H1 (cell line): ENCODE measurements at regions not wholly inside any gene's neighbourhood (a gene's known extent, or its start where the extent isn't known, plus 50 kb on each side); places are given as distances from the start of the nearest gene placed in this dataset.

ENCODE experiments used
- BRCA1 ChIP-seq: IDR thresholded peaks from 2 replicates; pipeline ENCODE4 v1.6.1; 2012; ENCODE audit warnings: low read depth, low read length, improper control_type of control experiment
- CBX8 ChIP-seq: fragments of 300-800, 300-1000 bp; sonication (generic); IDR thresholded peaks from 2 replicates; pipeline ENCODE4 v1.7.1; 2016; ENCODE audit warnings: low read depth, low read length, borderline replicate concordance
- EGR1 ChIP-seq: IDR thresholded peaks from 2 replicates; pipeline ENCODE4 v1.6.1; 2011; ENCODE audit warnings: low read depth, low read length, borderline replicate concordance
- NANOG ChIP-seq: IDR thresholded peaks from 2 replicates; pipeline ENCODE4 v1.6.1; 2011; ENCODE audit warnings: low read length, low read depth, mild to moderate bottlenecking, inconsistent platforms; ENCODE audit not compliant: insufficient read depth, poor library complexity, severe bottlenecking
- POLR2AphosphoS5 ChIP-seq: IDR thresholded peaks from 2 replicates; pipeline ENCODE4 v1.6.1; 2011; ENCODE audit warnings: low read depth, low read length
- POU5F1 ChIP-seq: IDR thresholded peaks from 2 replicates; pipeline ENCODE4 v1.6.1; 2011; ENCODE audit warnings: low read depth, mild to moderate bottlenecking, low read length, moderate library complexity
- RAD21 ChIP-seq, 2 experiments: IDR thresholded peaks in 1 of 2; conservative IDR thresholded peaks in 1 of 2; 2 replicates each; pipeline ENCODE4 v1.6.1; 2011; ENCODE audit warnings: low read depth in 2 of 2, low read length in 2 of 2, improper control_type of control experiment in 1 of 2, inconsistent platforms in 1 of 2, mild to moderate bottlenecking in 1 of 2, moderate library complexity in 1 of 2
- TAF1 ChIP-seq: IDR thresholded peaks from 2 replicates; pipeline ENCODE4 v1.6.1; 2011; ENCODE audit warnings: mild to moderate bottlenecking, low read depth, low read length
- TBP ChIP-seq: IDR thresholded peaks from 2 replicates; pipeline ENCODE4 v1.6.1; 2011; ENCODE audit warnings: low read depth, low read length, improper control_type of control experiment
- TF ChIP-seq, protein P1 (sequence below): IDR thresholded peaks from 2 replicates; pipeline ENCODE4 v1.6.1; 2012; ENCODE audit warnings: inconsistent platforms
- TF ChIP-seq, protein P2 (sequence below): fragments of 300-600 bp; sonication (generic); IDR thresholded peaks from 2 replicates; pipeline ENCODE4 v1.7.1; 2012; ENCODE audit warnings: low read length, moderate library complexity, mild to moderate bottlenecking, inconsistent platforms; ENCODE audit not compliant: insufficient replicate concordance

DNA sequence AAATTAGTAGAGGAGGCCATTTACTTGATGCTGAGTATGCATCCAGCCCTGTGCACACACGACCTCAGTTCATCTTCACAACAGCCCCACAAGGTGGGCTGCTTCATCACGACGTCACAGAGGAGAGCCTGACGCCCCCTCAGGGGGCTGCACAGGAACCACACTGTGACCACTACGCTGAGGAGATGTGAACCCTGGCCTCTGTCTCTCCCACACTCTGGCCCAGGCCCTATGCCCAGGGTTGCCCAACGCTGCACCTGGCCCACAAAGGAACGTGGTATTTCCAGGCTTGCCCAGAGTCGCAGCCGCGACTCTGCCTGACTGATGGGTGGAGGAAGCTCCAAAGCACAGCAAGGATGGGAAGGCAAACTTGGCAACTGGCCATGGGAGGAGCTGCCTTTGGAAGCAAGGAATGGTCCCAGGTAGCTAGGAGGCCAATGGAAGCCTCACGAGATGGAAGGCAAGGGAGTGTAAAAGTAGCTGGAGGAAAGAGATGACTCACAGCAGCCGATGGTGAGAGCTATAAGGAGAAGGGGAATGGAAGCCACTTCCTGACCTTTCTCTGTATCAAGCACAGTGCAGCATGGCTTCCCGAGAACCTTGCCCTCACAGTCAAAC lies 226.0 kb downstream of the KLF13 start (continued):
- TF ChIP-seq NANOG: no peak
- no peak for TF ChIP-seq EGR1
- TF ChIP-seq, protein P1, sequence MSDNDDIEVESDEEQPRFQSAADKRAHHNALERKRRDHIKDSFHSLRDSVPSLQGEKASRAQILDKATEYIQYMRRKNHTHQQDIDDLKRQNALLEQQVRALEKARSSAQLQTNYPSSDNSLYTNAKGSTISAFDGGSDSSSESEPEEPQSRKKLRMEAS: no peak
- TF ChIP-seq POU5F1: no peak
- TF ChIP-seq RAD21 (IDR thresholded peaks at IDR 0.05 in 1 of 2, conservative IDR thresholded peaks at IDR 0.05 in 1 of 2; ENCODE audit: low read depth in 2 of 2, low read length in 2 of 2): no peak
- TF ChIP-seq TAF1: no peak
- TF ChIP-seq POLR2AphosphoS5: no peak
- no peak for TF ChIP-seq TBP
- TF ChIP-seq BRCA1: no peak
- TF ChIP-seq, protein P2, sequence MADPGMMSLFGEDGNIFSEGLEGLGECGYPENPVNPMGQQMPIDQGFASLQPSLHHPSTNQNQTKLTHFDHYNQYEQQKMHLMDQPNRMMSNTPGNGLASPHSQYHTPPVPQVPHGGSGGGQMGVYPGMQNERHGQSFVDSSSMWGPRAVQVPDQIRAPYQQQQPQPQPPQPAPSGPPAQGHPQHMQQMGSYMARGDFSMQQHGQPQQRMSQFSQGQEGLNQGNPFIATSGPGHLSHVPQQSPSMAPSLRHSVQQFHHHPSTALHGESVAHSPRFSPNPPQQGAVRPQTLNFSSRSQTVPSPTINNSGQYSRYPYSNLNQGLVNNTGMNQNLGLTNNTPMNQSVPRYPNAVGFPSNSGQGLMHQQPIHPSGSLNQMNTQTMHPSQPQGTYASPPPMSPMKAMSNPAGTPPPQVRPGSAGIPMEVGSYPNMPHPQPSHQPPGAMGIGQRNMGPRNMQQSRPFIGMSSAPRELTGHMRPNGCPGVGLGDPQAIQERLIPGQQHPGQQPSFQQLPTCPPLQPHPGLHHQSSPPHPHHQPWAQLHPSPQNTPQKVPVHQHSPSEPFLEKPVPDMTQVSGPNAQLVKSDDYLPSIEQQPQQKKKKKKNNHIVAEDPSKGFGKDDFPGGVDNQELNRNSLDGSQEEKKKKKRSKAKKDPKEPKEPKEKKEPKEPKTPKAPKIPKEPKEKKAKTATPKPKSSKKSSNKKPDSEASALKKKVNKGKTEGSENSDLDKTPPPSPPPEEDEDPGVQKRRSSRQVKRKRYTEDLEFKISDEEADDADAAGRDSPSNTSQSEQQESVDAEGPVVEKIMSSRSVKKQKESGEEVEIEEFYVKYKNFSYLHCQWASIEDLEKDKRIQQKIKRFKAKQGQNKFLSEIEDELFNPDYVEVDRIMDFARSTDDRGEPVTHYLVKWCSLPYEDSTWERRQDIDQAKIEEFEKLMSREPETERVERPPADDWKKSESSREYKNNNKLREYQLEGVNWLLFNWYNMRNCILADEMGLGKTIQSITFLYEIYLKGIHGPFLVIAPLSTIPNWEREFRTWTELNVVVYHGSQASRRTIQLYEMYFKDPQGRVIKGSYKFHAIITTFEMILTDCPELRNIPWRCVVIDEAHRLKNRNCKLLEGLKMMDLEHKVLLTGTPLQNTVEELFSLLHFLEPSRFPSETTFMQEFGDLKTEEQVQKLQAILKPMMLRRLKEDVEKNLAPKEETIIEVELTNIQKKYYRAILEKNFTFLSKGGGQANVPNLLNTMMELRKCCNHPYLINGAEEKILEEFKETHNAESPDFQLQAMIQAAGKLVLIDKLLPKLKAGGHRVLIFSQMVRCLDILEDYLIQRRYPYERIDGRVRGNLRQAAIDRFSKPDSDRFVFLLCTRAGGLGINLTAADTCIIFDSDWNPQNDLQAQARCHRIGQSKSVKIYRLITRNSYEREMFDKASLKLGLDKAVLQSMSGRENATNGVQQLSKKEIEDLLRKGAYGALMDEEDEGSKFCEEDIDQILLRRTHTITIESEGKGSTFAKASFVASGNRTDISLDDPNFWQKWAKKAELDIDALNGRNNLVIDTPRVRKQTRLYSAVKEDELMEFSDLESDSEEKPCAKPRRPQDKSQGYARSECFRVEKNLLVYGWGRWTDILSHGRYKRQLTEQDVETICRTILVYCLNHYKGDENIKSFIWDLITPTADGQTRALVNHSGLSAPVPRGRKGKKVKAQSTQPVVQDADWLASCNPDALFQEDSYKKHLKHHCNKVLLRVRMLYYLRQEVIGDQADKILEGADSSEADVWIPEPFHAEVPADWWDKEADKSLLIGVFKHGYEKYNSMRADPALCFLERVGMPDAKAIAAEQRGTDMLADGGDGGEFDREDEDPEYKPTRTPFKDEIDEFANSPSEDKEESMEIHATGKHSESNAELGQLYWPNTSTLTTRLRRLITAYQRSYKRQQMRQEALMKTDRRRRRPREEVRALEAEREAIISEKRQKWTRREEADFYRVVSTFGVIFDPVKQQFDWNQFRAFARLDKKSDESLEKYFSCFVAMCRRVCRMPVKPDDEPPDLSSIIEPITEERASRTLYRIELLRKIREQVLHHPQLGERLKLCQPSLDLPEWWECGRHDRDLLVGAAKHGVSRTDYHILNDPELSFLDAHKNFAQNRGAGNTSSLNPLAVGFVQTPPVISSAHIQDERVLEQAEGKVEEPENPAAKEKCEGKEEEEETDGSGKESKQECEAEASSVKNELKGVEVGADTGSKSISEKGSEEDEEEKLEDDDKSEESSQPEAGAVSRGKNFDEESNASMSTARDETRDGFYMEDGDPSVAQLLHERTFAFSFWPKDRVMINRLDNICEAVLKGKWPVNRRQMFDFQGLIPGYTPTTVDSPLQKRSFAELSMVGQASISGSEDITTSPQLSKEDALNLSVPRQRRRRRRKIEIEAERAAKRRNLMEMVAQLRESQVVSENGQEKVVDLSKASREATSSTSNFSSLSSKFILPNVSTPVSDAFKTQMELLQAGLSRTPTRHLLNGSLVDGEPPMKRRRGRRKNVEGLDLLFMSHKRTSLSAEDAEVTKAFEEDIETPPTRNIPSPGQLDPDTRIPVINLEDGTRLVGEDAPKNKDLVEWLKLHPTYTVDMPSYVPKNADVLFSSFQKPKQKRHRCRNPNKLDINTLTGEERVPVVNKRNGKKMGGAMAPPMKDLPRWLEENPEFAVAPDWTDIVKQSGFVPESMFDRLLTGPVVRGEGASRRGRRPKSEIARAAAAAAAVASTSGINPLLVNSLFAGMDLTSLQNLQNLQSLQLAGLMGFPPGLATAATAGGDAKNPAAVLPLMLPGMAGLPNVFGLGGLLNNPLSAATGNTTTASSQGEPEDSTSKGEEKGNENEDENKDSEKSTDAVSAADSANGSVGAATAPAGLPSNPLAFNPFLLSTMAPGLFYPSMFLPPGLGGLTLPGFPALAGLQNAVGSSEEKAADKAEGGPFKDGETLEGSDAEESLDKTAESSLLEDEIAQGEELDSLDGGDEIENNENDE: no peak
- TF ChIP-seq CBX8: no peak
- TF ChIP-seq, all 59 proteins: peak for 0
